ENCODE measurements at regions not wholly inside any gene's neighbourhood (a gene's known extent, or its start where the extent isn't known, plus 50 kb on each side); places are given as distances from the start of the nearest gene placed in this dataset.

DNA sequence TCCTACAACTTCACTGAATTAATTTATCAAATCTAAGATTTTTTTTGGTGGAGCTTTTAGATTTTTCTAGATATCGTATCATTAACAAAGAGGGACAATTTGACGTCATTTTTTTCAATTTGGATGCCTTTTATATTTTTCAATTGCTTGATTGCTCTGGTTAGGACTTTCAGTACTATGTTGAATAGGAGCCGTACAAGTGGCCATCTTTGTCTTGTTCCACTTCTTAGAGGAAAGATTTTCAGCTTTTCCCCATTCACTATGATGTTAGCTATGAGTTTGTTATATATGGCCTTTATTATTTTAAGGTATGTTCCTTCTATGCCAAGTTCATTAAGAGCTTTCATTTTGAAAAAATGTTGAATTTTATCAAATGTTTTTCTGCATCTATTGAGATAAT lies 86.4 kb upstream of the MYCN start:
- TF ChIP-seq, protein P1, sequence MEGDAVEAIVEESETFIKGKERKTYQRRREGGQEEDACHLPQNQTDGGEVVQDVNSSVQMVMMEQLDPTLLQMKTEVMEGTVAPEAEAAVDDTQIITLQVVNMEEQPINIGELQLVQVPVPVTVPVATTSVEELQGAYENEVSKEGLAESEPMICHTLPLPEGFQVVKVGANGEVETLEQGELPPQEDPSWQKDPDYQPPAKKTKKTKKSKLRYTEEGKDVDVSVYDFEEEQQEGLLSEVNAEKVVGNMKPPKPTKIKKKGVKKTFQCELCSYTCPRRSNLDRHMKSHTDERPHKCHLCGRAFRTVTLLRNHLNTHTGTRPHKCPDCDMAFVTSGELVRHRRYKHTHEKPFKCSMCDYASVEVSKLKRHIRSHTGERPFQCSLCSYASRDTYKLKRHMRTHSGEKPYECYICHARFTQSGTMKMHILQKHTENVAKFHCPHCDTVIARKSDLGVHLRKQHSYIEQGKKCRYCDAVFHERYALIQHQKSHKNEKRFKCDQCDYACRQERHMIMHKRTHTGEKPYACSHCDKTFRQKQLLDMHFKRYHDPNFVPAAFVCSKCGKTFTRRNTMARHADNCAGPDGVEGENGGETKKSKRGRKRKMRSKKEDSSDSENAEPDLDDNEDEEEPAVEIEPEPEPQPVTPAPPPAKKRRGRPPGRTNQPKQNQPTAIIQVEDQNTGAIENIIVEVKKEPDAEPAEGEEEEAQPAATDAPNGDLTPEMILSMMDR (IDR thresholded peaks at IDR 0.05) = no peak
- no peak for TF ChIP-seq POLR2AphosphoS5 (IDR thresholded peaks at IDR 0.05; ENCODE audit: low read depth, low read length)
- TF ChIP-seq, protein P2, sequence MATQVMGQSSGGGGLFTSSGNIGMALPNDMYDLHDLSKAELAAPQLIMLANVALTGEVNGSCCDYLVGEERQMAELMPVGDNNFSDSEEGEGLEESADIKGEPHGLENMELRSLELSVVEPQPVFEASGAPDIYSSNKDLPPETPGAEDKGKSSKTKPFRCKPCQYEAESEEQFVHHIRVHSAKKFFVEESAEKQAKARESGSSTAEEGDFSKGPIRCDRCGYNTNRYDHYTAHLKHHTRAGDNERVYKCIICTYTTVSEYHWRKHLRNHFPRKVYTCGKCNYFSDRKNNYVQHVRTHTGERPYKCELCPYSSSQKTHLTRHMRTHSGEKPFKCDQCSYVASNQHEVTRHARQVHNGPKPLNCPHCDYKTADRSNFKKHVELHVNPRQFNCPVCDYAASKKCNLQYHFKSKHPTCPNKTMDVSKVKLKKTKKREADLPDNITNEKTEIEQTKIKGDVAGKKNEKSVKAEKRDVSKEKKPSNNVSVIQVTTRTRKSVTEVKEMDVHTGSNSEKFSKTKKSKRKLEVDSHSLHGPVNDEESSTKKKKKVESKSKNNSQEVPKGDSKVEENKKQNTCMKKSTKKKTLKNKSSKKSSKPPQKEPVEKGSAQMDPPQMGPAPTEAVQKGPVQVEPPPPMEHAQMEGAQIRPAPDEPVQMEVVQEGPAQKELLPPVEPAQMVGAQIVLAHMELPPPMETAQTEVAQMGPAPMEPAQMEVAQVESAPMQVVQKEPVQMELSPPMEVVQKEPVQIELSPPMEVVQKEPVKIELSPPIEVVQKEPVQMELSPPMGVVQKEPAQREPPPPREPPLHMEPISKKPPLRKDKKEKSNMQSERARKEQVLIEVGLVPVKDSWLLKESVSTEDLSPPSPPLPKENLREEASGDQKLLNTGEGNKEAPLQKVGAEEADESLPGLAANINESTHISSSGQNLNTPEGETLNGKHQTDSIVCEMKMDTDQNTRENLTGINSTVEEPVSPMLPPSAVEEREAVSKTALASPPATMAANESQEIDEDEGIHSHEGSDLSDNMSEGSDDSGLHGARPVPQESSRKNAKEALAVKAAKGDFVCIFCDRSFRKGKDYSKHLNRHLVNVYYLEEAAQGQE (IDR thresholded peaks at IDR 0.05; ENCODE audit: insufficient read depth in 1 of 2, low read depth in 2 of 2, low read length in 1 of 2) = no peak
